ENCODE measurements at regions not wholly inside any gene's neighbourhood (a gene's known extent, or its start where the extent isn't known, plus 50 kb on each side); places are given as distances from the start of the nearest gene placed in this dataset.

GRCh38 chr6:74780831-74781230, 425.0 kb downstream of the COL12A1 start:
- no peak for TF ChIP-seq POLR2A (IDR thresholded peaks at IDR 0.05)
- TF ChIP-seq, protein P1, sequence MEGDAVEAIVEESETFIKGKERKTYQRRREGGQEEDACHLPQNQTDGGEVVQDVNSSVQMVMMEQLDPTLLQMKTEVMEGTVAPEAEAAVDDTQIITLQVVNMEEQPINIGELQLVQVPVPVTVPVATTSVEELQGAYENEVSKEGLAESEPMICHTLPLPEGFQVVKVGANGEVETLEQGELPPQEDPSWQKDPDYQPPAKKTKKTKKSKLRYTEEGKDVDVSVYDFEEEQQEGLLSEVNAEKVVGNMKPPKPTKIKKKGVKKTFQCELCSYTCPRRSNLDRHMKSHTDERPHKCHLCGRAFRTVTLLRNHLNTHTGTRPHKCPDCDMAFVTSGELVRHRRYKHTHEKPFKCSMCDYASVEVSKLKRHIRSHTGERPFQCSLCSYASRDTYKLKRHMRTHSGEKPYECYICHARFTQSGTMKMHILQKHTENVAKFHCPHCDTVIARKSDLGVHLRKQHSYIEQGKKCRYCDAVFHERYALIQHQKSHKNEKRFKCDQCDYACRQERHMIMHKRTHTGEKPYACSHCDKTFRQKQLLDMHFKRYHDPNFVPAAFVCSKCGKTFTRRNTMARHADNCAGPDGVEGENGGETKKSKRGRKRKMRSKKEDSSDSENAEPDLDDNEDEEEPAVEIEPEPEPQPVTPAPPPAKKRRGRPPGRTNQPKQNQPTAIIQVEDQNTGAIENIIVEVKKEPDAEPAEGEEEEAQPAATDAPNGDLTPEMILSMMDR (IDR thresholded peaks at IDR 0.05) = no peak
